Lung (tissue), 11 donors: ENCODE measurements at regions not wholly inside any gene's neighbourhood (a gene's known extent, or its start where the extent isn't known, plus 50 kb on each side); places are given as distances from the start of the nearest gene placed in this dataset.

Source experiments
- ATAC-seq: fragments of 200-7000 bp; cut with Tn5 transposase; one replicate; pipeline ENCODE4 v1.9.1; 2020; ENCODE audit warnings: moderate number of reproducible peaks; ENCODE audit not compliant: insufficient read depth, low FRiP score
- DNase-seq, 3 donors: peaks; one replicate each; pipeline ENCODE4 v3.0.0-alpha.2; 2013 to 2017
- H3K27ac ChIP-seq, 2 donors: one replicate each; pipeline ENCODE4 v1.5.1; 2013; ENCODE audit warnings: mild to moderate bottlenecking in 2 of 2, moderate library complexity in 2 of 2, control low read depth in 1 of 2, inconsistent platforms in 1 of 2, low read depth in 1 of 2, low read length in 1 of 2
- H3K27me3 ChIP-seq, 3 donors: one replicate each; pipeline ENCODE4 v1.5.1; 2013; ENCODE audit warnings: low read length in 2 of 3; ENCODE audit not compliant: control insufficient read depth in 3 of 3, insufficient read depth in 3 of 3
- H3K36me3 ChIP-seq, 4 donors: one replicate each; pipeline ENCODE4 v1.5.1; 2013; ENCODE audit warnings: low read length in 4 of 4, mild to moderate bottlenecking in 1 of 4, moderate library complexity in 1 of 4; ENCODE audit not compliant: control insufficient read depth in 4 of 4, insufficient read depth in 4 of 4
- H3K4me1 ChIP-seq, 5 donors: one replicate each; pipeline ENCODE4 v1.5.1; 2013; ENCODE audit warnings: low read length in 5 of 5, mild to moderate bottlenecking in 2 of 5, moderate library complexity in 1 of 5; ENCODE audit not compliant: control insufficient read depth in 5 of 5, insufficient read depth in 5 of 5
- H3K4me3 ChIP-seq: one replicate; pipeline ENCODE4 v1.5.1; 2013; ENCODE audit warnings: mild to moderate bottlenecking, control low read depth, moderate library complexity
- H3K9ac ChIP-seq, 2 donors: one replicate each; pipeline ENCODE4 v1.5.1; 2013; ENCODE audit warnings: low read length in 2 of 2, control low read depth in 1 of 2; ENCODE audit not compliant: insufficient read depth in 1 of 2
- H3K9me3 ChIP-seq, 4 donors: one replicate each; pipeline ENCODE4 v1.5.1; 2013; ENCODE audit warnings: low read length in 3 of 4, mild to moderate bottlenecking in 1 of 4, moderate library complexity in 1 of 4; ENCODE audit not compliant: control insufficient read depth in 4 of 4, insufficient read depth in 3 of 4
- CTCF ChIP-seq: IDR thresholded peaks from 2 replicates; pipeline ENCODE4 v1.5.1; 2012; ENCODE audit warnings: mild to moderate bottlenecking; ENCODE audit errors: control extremely low read depth, extremely low read depth
- WGBS, 2 donors: extraction: QIAGEN DNeasy Blood & Tissue Kit; methylation state at CpG; one replicate each; pipeline ENCODE4 v1.1.7; 2013; 5-methylcytosine and 5-hydroxymethylcytosine counted together
- donor health status: control.
- donor health status: control.
- donor health status: Bipolar disorder and iron deficiency.
- donor health status: healthy.
- donor health status: DM: yes; HTN: yes; CAD: no.

DNA sequence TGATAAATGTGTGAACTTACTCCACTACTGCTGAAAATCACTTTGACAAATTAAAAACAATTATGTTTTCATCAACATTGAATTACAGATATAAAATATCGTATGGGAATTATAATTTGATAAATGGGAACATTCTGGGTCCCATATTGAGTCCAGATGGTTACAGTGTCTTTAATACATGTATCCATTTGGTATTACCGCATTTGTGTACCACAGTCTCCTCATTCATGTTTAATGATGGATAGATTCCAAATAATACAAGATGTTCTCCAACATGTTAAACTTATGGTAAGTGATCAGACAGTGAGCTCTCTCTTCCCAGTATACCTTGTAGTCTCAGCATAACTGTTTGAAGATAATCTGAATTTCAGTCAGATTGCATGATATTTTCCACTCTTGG, 1706.8 kb upstream of the PCDH7 start:
- DNase-seq (no peak), ATAC-seq (no peak)
- H3K9ac ChIP-seq = no peak overlapping the region
- TF ChIP-seq CTCF = no peak
- no peaks in the 10 kb centered on the region for H3K4me1 ChIP-seq
- H3K27me3 ChIP-seq = no peaks in the 10 kb centered on the region
- H3K4me3 ChIP-seq = no peak overlapping the region
- H3K27ac ChIP-seq = no peak overlapping the region
- H3K36me3 ChIP-seq = no peaks in the 10 kb centered on the region
- no peaks in the 10 kb centered on the region for H3K9me3 ChIP-seq
- WGBS, 2 donors = 72 to 76% methylated on average over 2 of the region's 2 CpGs

GRCh38 chr4:29014555-29014954, 1705.6 kb upstream of the PCDH7 start:
- H3K4me3 ChIP-seq = no peak overlapping the region
- no peaks in the 10 kb centered on the region for H3K9me3 ChIP-seq
- TF ChIP-seq CTCF = no peak
- no peaks in the 10 kb centered on the region for H3K27me3 ChIP-seq
- ATAC-seq (no peak), DNase-seq (no peak)
- H3K36me3 ChIP-seq = no peaks in the 10 kb centered on the region
- no peak overlapping the region for H3K9ac ChIP-seq
- 86 to 90% methylated on average over 4 of the region's 4 CpGs for WGBS, 2 donors
- H3K27ac ChIP-seq = no peak overlapping the region
- H3K4me1 ChIP-seq = no peaks in the 10 kb centered on the region

DNA sequence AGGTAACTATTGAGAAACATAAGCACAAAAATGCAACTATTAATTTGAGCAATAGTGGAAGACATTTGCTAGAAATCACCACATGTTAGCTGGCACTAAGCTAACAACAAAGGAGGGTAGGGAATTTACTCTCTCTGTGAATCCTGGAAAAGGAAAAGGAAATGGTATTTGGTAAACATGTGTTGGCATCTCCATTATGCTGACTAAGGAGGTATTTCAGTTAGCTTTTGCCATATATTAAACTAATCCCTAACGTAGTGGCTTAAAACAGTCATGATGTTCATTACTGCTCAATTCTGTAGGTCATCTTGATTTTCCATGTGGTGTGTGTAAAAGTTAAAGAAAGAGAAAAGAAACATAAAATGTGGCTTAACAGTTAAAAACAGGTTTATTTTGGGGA, 1686.5 kb upstream of the PCDH7 start:
- Histone ChIP-seq H3K9ac (no peak overlapping the region), H3K27ac (no peak overlapping the region), H3K4me3 (no peak overlapping the region), H3K9me3 (no peaks in the 10 kb centered on the region), H3K27me3 (no peaks in the 10 kb centered on the region), H3K36me3 (no peaks in the 10 kb centered on the region), H3K4me1 (no peaks in the 10 kb centered on the region)
- ATAC-seq (no peak), DNase-seq (no peak)
- no peak for TF ChIP-seq CTCF
- WGBS, 2 donors = 73 to 75% methylated on average over 1 of the region's 1 CpG

DNA sequence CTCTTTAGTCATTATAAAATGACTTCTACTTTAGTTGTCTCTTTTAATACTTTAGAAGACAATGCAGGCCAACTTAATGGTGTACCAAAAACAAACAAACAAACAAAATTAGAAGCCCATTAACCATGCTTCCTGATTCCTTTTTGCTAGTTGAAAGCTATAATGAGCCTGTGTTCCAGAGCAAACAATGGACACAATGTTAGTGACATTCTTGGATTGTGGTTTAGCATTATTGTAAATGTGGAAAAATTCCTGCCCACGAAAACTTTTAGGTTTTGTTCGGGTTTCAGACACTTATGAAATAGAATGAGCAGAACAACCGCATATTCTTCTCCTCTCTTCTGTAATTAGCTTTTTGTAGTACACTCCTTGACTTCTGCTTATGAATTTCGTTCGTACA, 1682.7 kb upstream of the PCDH7 start:
- DNase-seq (no peak), ATAC-seq (no peak)
- H3K27me3 ChIP-seq = no peaks in the 10 kb centered on the region
- H3K36me3 ChIP-seq = no peaks in the 10 kb centered on the region
- H3K4me3 ChIP-seq = no peak overlapping the region
- no peak for TF ChIP-seq CTCF
- 89% methylated on average over 5 of the region's 5 CpGs for WGBS, 2 donors
- H3K9me3 ChIP-seq = no peaks in the 10 kb centered on the region
- no peak overlapping the region for H3K9ac ChIP-seq
- H3K4me1 ChIP-seq = no peaks in the 10 kb centered on the region
- no peak overlapping the region for H3K27ac ChIP-seq
